Fibroblast of lung (primary cell): ENCODE measurements at regions not wholly inside any gene's neighbourhood (a gene's known extent, or its start where the extent isn't known, plus 50 kb on each side); places are given as distances from the start of the nearest gene placed in this dataset.

Source experiments
- EZH2 ChIP-seq: IDR thresholded peaks from 2 replicates; pipeline ENCODE4 v1.5.1; 2012; ENCODE audit warnings: low read length, control low read depth, mild to moderate bottlenecking; ENCODE audit errors: missing control alignments
- TF ChIP-seq, protein P1 (sequence below), 2 donors: IDR thresholded peaks in 1 of 2; conservative IDR thresholded peaks in 1 of 2; 1 replicate in 1 of 2; 2 replicates in 1 of 2; pipeline ENCODE4 v1.5.1; 2011 to 2012; ENCODE audit warnings: low read length in 2 of 2, control low read depth in 1 of 2, inconsistent platforms in 1 of 2, low read depth in 1 of 2, mild to moderate bottlenecking in 1 of 2

DNA sequence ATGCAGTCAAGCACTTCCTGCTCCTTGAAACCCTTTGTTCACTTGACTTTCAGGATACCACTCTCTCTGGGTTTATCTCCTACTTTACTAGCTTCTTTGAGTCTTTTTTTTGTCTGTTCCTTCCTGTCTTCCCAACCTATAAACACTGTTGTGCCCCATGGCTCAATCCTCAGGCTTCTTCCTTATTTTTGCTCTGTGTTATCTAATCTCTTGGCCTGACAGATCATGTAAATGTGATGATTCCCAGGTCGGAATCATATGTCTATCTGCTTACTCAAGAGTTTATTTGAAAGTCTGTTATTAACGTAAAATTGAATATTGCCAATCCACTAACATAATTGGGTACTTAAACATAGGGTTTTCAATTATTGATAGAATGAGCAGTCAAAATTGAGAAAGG, 171.7 kb upstream of the ST6GALNAC5 start:
- TF ChIP-seq, protein P1, sequence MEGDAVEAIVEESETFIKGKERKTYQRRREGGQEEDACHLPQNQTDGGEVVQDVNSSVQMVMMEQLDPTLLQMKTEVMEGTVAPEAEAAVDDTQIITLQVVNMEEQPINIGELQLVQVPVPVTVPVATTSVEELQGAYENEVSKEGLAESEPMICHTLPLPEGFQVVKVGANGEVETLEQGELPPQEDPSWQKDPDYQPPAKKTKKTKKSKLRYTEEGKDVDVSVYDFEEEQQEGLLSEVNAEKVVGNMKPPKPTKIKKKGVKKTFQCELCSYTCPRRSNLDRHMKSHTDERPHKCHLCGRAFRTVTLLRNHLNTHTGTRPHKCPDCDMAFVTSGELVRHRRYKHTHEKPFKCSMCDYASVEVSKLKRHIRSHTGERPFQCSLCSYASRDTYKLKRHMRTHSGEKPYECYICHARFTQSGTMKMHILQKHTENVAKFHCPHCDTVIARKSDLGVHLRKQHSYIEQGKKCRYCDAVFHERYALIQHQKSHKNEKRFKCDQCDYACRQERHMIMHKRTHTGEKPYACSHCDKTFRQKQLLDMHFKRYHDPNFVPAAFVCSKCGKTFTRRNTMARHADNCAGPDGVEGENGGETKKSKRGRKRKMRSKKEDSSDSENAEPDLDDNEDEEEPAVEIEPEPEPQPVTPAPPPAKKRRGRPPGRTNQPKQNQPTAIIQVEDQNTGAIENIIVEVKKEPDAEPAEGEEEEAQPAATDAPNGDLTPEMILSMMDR (conservative IDR thresholded peaks at IDR 0.05 in 1 of 2, IDR thresholded peaks at IDR 0.05 in 1 of 2; ENCODE audit: low read depth in 1 of 2, low read length in 2 of 2): no peak
- no peak for TF ChIP-seq EZH2
